UCSD-AML1 (cell line): ENCODE measurements at regions not wholly inside any gene's neighbourhood (a gene's known extent, or its start where the extent isn't known, plus 50 kb on each side); places are given as distances from the start of the nearest gene placed in this dataset.

ENCODE experiments used
- DNase-seq: peaks from one replicate; lab custom pipeline; 2025; ENCODE audit not compliant: unreplicated experiment; lab: John Stamatoyannopoulos, UW

DNA sequence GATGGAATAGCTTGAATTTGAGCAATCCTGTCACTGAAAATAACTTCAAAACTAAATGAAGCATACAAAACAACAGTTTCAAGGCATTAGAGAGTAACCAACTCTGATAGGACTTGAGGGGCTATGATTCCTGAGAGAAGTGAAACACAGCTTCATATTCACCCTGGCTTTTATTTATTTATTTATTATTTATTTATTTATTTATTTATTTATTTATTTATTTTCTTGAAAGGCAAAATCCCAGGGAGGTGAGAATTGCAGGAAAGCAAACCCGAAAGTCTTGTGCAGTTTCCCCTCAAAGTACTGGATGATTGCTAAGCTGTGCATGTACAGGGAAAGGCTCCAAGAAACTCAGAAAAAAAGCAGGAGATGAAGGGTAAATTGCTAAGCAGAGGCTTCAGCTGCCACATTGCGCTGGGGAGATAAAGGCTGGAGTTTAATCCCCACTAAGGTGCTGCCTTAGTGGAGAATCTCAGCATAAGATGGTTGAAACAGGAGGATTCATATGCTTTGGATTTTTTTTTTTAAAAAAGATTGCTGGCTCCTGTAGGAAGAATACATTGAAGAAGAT lies 72.9 kb upstream of the COL24A1 start:
- no peak for DNase-seq

DNA sequence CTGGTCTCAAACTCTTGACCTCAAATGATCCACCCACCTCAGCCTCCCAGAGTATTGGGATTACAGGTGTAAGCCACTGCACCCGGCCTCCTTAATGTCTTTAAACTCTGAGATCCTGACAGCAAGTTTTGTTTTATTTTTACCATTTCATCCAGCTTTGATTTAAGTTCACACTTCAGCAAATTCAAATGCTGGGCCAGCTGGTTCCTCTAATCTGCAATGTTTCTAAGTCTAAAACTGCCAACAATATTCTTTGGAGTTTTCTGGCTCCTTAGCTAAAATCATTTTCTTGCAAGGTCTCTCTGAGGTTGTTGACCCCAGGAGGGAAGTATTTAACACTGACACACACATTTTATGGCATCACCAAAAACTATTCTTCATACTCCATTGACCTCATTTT lies 72.0 kb upstream of the COL24A1 start:
- DNase-seq, result no peak

DNA sequence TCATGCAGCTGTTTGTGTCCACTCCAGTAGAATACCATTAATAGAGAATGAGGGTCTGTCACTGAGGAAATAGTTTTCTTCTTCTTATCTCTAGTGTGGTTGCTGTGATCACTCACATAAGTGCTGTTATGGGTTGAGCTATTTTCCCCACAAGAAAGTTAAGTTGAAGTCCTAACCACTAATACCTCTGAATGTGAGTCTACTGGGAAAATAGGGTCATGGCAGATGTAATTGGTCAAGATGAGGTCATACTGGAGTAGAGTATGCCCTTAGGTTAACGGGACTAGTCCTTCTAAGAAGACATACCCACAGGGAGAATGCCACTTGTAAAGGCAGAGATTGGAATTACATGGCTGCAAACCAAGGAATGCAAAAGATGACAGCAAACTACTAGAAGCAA lies 70.5 kb upstream of the COL24A1 start:
- DNase-seq, result no peak

DNA sequence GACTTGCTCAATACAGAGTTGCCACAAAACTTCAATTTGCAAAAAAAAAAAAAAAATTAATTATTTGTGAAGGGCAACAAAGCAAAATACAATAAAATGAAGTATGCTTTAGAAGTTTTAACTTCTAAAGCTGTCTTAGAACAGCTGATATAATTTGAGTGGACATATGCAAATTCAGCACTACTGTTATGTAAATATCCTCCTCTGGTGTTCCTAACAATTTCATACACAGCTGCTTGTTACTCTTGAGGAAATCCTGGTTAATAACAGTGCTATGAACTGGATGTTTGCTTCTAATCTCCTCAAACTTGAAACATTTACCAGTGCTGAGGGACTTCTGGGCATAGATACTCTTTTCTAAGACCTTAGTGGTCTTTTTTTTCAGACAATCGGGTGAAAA lies 69.6 kb upstream of the COL24A1 start:
- no peak for DNase-seq

DNA sequence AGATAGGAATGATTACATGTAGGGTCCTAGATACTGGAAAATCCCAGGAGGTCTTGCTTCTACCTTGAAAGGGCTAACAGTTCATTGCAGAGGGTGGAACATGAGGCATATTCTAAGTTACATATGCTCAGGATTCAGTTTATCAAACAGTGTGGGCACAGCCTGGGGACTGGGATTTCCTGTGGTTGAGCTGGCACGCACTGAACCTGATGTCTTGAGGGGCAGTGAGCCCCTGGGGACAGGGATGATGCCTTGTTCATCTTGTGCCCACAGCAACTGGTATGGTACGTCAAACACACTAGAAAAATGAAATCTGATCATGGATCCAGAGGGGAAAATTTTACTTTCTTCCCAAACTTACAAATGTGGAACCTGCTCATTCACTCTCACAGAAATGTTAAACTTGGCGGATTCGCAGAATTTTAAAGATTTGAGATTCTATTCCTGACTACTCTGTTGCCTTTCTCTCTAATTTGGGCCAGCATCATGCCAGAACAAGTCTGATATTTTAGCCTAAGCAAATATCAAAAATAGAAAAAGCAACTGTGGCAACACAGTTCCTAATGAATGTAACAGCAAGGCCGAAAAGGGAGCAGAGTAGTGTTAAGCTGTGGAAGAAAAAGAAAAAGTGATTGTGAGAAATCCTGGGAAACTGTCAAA lies 68.2 kb upstream of the COL24A1 start:
- peak; percentile 15 for DNase-seq

DNA sequence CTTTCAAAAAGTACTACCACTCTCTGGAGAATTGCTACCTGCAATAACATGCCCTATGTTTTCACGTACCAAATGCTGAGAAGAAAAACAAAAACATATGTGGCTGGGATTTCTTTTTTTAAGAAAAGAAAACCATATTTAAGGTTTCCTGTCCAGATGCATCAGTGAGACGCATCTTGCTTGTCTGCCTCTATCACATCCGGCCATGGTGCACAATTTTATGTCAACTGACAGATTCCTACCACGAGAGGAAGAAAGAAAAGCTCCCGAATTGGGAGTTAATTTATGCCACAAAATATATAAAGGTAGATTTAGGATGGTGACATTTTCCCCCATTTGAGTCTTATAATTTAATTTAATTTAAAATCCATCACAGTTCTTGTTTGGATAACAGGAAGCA lies 62.3 kb upstream of the COL24A1 start:
- peak; percentile 18 for DNase-seq

DNA sequence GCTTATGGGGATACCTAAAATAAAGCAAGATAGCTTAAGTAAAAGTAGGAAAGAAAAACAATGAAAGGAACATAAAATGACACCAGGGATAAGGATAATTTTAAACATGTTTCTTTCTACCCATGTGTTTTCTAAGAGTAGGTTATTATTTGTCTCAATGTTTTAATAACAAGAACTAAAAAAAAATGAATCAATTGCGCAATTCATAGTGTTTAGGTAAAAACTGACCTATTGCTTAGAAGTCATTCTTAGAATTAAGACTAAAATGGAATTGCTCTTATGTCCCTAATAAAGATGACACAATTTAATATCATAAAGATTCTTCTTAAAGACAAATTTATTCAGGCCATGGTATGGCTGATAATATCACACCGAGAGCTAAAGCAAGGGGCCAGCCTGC lies 58.0 kb upstream of the COL24A1 start:
- no peak for DNase-seq

DNA sequence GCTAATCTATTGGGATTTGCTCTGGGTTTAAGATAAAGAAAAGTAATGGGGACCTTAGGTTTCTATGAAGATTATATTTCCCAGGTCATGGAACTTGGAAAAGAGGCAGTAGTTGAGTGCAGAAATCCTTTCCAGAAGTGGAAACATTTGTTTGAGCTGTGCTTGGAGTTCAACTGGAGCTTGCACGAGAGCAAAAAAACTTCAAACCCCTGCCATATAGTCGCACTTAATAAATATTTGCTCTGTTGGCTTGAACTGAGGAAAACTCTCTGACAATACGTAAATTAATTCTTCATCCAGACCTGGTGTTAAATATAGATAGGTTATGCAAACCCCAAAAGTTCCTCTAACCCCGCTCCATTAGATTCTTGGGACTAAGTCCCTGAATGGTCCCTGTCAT lies 52.8 kb upstream of the COL24A1 start:
- no peak for DNase-seq

DNA sequence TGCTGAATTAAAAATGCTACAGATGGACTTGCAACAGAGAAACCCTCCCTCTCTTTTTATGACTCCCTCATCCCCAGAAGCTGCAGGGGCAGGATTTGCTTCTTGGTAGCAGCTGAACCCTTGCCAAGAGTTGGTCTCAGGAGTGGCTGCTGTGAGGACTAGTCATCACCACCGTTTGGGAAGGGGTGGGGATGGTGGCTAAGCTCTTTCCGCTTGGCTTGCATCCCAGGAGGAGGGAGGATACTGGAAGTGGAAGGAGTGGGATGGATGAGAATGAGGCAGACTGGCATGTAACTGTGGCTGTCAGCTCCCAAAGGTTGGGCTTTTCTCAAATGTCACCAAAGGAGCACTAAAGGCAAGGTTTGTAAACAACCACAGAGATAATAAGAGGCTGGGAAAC lies 50.8 kb upstream of the COL24A1 start:
- DNase-seq, result no peak
